Breast epithelium (tissue), 4 donors: ENCODE measurements at regions not wholly inside any gene's neighbourhood (a gene's known extent, or its start where the extent isn't known, plus 50 kb on each side); places are given as distances from the start of the nearest gene placed in this dataset.

Experiments
- DNase-seq, 2 donors: peaks; one replicate each; pipeline ENCODE4 v3.0.0-alpha.2; 2019; ENCODE audit warnings: low spot score in 2 of 2
- H3K27ac ChIP-seq, 2 donors: fragments of 200-600 bp; sonication (generic) in 1 of 2; one replicate each; pipeline ENCODE4 v1.5.1; 2016 to 2019; ENCODE audit warnings: mild to moderate bottlenecking in 1 of 2
- H3K27me3 ChIP-seq, 2 donors: fragments of 200-600 bp; sonication (generic) in 1 of 2; one replicate each; pipeline versions ENCODE4 v1.5.1 to v1.6.0; 2017 to 2019; ENCODE audit warnings: control low read depth in 1 of 2, mild to moderate bottlenecking in 1 of 2
- H3K36me3 ChIP-seq: fragments of 200-600 bp; one replicate; pipeline ENCODE4 v1.5.1; 2019
- H3K4me1 ChIP-seq, 2 donors: fragments of 200-600 bp; sonication (generic); one replicate each; pipeline ENCODE4 v1.5.1; 2016 to 2019; ENCODE audit warnings: control low read depth in 1 of 2
- H3K4me3 ChIP-seq, 3 donors: fragments of 200-600 bp; sonication (generic); 1 replicate in 2 of 3; 2 replicates in 1 of 3; pipeline ENCODE4 v1.5.1; 2016 to 2019; ENCODE audit warnings: mild to moderate bottlenecking in 3 of 3, moderate library complexity in 2 of 3
- H3K9me3 ChIP-seq, 2 donors: fragments of 200-600 bp; sonication (generic) in 1 of 2; one replicate each; pipeline ENCODE4 v1.5.1; 2016 to 2019; ENCODE audit warnings: control low read depth in 1 of 2
- POLR2A ChIP-seq: fragments of 450-650 bp; IDR thresholded peaks from one replicate; pipeline ENCODE4 v1.6.1; 2016; ENCODE audit warnings: antibody characterized with exemption, mild to moderate bottlenecking, moderate library complexity
- POLR2AphosphoS5 ChIP-seq, 3 donors: sonication (generic); formaldehyde crosslinking; IDR thresholded peaks; one replicate each; pipeline ENCODE4 v1.6.1; 2017; ENCODE audit warnings: antibody characterized with exemption in 3 of 3
- intact Hi-C: fragments of 100-400 bp; cut with DNase I; formaldehyde crosslinking; loops from one replicate; pipeline ENCODE4 v1.15.1; 2023; ENCODE audit warnings: low total_unique reads
- TF ChIP-seq, protein P1 (sequence below), 3 donors: fragments of 450-650 bp; IDR thresholded peaks; one replicate each; pipeline ENCODE4 v1.5.1; 2016 to 2017; ENCODE audit warnings: antibody characterized with exemption in 3 of 3, mild to moderate bottlenecking in 3 of 3, moderate library complexity in 3 of 3

GRCh38 chr22:48636746-48637145 lies 1190.9 kb downstream of the BRD1 start:
- Histone ChIP-seq H3K4me3 (no peak overlapping the region), H3K4me1 (no peaks in the 10 kb centered on the region), H3K9me3 (no peaks in the 10 kb centered on the region), H3K27me3 (no peaks in the 10 kb centered on the region), H3K36me3 (no peaks in the 10 kb centered on the region), H3K27ac (no peak overlapping the region)
- TF ChIP-seq POLR2AphosphoS5 (IDR thresholded peaks at IDR 0.05) (no peak), POLR2A (no peak)
- TF ChIP-seq, protein P1, sequence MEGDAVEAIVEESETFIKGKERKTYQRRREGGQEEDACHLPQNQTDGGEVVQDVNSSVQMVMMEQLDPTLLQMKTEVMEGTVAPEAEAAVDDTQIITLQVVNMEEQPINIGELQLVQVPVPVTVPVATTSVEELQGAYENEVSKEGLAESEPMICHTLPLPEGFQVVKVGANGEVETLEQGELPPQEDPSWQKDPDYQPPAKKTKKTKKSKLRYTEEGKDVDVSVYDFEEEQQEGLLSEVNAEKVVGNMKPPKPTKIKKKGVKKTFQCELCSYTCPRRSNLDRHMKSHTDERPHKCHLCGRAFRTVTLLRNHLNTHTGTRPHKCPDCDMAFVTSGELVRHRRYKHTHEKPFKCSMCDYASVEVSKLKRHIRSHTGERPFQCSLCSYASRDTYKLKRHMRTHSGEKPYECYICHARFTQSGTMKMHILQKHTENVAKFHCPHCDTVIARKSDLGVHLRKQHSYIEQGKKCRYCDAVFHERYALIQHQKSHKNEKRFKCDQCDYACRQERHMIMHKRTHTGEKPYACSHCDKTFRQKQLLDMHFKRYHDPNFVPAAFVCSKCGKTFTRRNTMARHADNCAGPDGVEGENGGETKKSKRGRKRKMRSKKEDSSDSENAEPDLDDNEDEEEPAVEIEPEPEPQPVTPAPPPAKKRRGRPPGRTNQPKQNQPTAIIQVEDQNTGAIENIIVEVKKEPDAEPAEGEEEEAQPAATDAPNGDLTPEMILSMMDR (IDR thresholded peaks at IDR 0.05): no peak
- no peak for DNase-seq
- intact Hi-C loops: no loop called here

DNA sequence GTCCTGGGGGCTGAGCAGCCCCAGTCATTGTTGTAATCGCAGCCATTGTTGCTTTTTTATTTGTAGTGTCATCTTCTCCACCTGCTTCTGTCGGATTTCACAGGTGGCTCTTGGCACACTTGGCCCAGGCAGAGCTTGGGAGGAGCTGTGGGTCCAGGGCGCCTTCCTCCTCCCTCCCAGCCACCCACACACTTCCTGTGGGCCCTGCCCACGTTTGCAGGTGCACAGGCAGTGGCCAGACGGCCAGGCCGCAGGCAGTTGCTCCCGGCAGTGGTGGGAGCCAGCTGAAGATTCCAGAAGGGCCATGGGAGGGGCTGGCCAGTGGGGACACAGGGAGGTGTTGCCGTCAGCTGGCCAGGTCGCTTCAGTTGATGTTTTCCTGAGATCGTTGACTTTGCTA lies 1191.9 kb downstream of the BRD1 start:
- Histone ChIP-seq H3K36me3 (no peaks in the 10 kb centered on the region), H3K4me3 (no peak overlapping the region), H3K4me1 (no peaks in the 10 kb centered on the region), H3K9me3 (no peaks in the 10 kb centered on the region), H3K27me3 (no peaks in the 10 kb centered on the region), H3K27ac (peak overlapping the region in 1 of 2 donors; percentile 25)
- peak in 1 of 2 donors; percentile 28 for DNase-seq
- TF ChIP-seq POLR2AphosphoS5 (IDR thresholded peaks at IDR 0.05) (no peak), POLR2A (no peak)
- TF ChIP-seq, protein P1 (IDR thresholded peaks at IDR 0.05): no peak
- intact Hi-C loops: no loop called here

DNA sequence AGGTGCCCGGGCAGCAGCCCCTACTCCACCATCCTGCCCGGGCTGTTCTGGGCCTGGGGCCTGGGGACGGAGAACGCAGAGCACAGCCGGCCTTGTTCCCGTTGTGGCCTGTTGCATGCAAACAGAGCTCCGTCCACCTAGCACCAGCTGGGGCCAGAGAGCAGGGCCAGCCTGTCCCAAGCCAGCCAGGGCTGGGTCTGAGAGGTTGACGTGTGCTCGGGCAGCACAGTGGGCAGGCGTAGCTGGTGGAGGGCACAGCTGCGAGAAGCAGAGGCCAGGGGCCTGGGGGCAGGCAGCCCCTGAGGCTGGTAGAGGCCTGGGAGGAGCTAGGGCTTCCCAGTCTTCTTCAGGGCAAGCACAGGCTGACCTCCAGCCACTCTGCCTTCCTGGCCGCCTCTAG lies 1192.6 kb downstream of the BRD1 start:
- H3K9me3 ChIP-seq: no peaks in the 10 kb centered on the region
- intact Hi-C loops: no loop called here
- no peak overlapping the region for H3K27ac ChIP-seq
- no peaks in the 10 kb centered on the region for H3K27me3 ChIP-seq
- no peak for DNase-seq
- no peak overlapping the region for H3K4me3 ChIP-seq
- H3K36me3 ChIP-seq: no peaks in the 10 kb centered on the region
- TF ChIP-seq POLR2AphosphoS5 (IDR thresholded peaks at IDR 0.05) (no peak), POLR2A (no peak)
- TF ChIP-seq, protein P1 (IDR thresholded peaks at IDR 0.05): no peak
- H3K4me1 ChIP-seq: no peaks in the 10 kb centered on the region

- no peak overlapping the region for H3K27ac ChIP-seq
- DNase-seq: no peak
- intact Hi-C loops: no loop called here
- TF ChIP-seq, protein P1 (IDR thresholded peaks at IDR 0.05): no peak
- no peak for TF ChIP-seq POLR2A
- no peak for TF ChIP-seq POLR2AphosphoS5 (IDR thresholded peaks at IDR 0.05)
- H3K4me3 ChIP-seq: no peak overlapping the region
- H3K36me3 ChIP-seq: no peaks in the 10 kb centered on the region
- H3K9me3 ChIP-seq: no peaks in the 10 kb centered on the region
- no peaks in the 10 kb centered on the region for H3K4me1 ChIP-seq
- H3K27me3 ChIP-seq: peaks cover 0 to 6% of the 10 kb centered on the region in 2 donors
These were observed 1193.5 kb downstream of the BRD1 start for GRCh38 chr22:48633996-48634836.

DNA sequence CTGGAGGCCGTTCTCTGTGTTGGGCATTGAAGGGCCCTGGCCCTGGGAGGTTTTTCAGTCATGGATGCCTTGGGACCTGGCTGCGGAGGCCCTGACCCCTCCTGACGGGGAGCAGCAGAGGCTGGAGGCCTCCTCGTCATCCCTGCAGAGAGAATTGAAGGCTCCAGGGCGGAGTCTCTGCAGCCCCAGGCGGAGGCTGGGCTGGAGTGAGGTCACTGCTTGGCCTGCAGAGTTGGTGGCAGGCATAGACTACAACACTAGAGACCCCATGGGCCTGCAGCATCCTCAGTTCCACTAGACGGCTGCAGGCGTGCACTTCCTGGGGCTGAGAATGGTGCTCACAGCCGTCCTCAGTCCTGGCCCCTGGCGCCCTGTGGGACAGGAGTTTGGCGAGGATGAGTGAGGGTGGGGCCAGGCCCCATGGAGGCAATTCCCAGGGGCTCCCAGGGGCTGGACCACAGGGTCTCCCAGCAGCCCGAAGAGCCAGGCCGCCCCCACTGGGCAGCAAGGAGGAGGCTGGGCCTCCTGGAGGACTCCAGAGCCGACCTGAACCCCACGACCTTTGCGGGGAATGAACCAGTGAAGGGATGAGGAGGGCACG lies 1194.9 kb downstream of the BRD1 start:
- intact Hi-C loops: no loop called here
- H3K4me1 ChIP-seq: no peaks in the 10 kb centered on the region
- no peak overlapping the region for H3K27ac ChIP-seq
- peaks cover 0 to 20% of the 10 kb centered on the region in 2 donors for H3K27me3 ChIP-seq
- DNase-seq: no peak
- no peak overlapping the region for H3K4me3 ChIP-seq
- no peaks in the 10 kb centered on the region for H3K9me3 ChIP-seq
- no peaks in the 10 kb centered on the region for H3K36me3 ChIP-seq
- TF ChIP-seq, protein P1 (IDR thresholded peaks at IDR 0.05): no peak
- TF ChIP-seq POLR2AphosphoS5 (IDR thresholded peaks at IDR 0.05): no peak
- TF ChIP-seq POLR2A: no peak
